ENCODE measurements at regions not wholly inside any gene's neighbourhood (a gene's known extent, or its start where the extent isn't known, plus 50 kb on each side); places are given as distances from the start of the nearest gene placed in this dataset.

DNA sequence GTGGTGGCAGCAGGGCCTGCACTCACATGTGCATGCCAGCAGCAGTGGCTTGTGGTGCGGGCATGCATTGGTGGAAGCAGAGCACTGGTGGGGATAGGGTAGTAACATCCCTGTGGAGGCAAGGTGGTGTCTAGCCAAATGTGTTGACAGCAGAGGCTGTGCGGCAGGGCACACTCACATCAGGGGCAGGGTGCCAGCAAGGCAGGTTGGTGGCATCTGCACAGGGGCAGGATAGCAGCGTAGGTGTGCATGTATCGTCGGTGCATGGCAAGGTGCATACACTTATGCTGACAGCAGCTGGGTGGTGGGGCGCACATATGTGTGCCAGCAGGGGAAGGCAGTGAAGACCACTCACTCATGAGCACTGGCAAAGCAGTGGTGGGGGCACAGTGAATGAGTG, 211.5 kb upstream of the CSNK1A1L start:
- TF ChIP-seq POLR2AphosphoS5 (IDR thresholded peaks at IDR 0.05): no peak
- TF ChIP-seq, protein P1, sequence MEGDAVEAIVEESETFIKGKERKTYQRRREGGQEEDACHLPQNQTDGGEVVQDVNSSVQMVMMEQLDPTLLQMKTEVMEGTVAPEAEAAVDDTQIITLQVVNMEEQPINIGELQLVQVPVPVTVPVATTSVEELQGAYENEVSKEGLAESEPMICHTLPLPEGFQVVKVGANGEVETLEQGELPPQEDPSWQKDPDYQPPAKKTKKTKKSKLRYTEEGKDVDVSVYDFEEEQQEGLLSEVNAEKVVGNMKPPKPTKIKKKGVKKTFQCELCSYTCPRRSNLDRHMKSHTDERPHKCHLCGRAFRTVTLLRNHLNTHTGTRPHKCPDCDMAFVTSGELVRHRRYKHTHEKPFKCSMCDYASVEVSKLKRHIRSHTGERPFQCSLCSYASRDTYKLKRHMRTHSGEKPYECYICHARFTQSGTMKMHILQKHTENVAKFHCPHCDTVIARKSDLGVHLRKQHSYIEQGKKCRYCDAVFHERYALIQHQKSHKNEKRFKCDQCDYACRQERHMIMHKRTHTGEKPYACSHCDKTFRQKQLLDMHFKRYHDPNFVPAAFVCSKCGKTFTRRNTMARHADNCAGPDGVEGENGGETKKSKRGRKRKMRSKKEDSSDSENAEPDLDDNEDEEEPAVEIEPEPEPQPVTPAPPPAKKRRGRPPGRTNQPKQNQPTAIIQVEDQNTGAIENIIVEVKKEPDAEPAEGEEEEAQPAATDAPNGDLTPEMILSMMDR (IDR thresholded peaks at IDR 0.05): no peak
